ENCODE measurements at regions not wholly inside any gene's neighbourhood (a gene's known extent, or its start where the extent isn't known, plus 50 kb on each side); places are given as distances from the start of the nearest gene placed in this dataset.

DNA sequence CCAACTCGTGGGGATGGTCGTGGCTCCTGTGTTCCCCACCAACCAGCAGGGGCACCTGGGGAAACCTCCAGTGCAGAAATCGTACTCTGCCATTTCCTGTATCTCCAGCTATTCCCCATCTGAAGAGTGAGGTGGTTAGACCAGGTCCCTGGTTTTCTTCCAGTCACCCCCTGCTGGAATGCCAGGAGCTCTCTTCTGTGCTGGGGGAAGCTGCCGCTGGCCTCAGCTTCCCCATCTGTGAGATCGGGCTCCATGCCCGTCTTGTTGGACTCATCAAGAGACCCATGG lies 119.7 kb downstream of the INHBB start:
- TF ChIP-seq, protein P1, sequence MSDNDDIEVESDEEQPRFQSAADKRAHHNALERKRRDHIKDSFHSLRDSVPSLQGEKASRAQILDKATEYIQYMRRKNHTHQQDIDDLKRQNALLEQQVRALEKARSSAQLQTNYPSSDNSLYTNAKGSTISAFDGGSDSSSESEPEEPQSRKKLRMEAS (IDR thresholded peaks at IDR 0.05) = no peak
- TF ChIP-seq TEAD4 (IDR thresholded peaks at IDR 0.05) = no peak
- TF ChIP-seq CREB1 (IDR thresholded peaks at IDR 0.05; ENCODE audit: low read depth) = no peak
- no peak for TF ChIP-seq TCF12 (IDR thresholded peaks at IDR 0.05; ENCODE audit: low read depth)
- TF ChIP-seq NFIC (IDR thresholded peaks at IDR 0.05) = no peak
- TF ChIP-seq FOXM1 (IDR thresholded peaks at IDR 0.05; ENCODE audit: borderline replicate concordance, low read depth) = no peak
- no peak for TF ChIP-seq YY1 (IDR thresholded peaks at IDR 0.05; ENCODE audit: low read depth)
- no peak for TF ChIP-seq EP300 (IDR thresholded peaks at IDR 0.05; ENCODE audit: borderline replicate concordance)
- no peak for TF ChIP-seq TAF1 (IDR thresholded peaks at IDR 0.05; ENCODE audit: low read depth)
- no peak for TF ChIP-seq RAD21 (IDR thresholded peaks at IDR 0.05; ENCODE audit: low read depth)
- no peak for TF ChIP-seq ZBTB7A (IDR thresholded peaks at IDR 0.05; ENCODE audit: low read depth)
- TF ChIP-seq CEBPB (IDR thresholded peaks at IDR 0.05) = no peak
- TF ChIP-seq, protein P2, sequence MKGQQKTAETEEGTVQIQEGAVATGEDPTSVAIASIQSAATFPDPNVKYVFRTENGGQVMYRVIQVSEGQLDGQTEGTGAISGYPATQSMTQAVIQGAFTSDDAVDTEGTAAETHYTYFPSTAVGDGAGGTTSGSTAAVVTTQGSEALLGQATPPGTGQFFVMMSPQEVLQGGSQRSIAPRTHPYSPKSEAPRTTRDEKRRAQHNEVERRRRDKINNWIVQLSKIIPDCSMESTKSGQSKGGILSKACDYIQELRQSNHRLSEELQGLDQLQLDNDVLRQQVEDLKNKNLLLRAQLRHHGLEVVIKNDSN (IDR thresholded peaks at IDR 0.05) = no peak
- no peak for TF ChIP-seq EGR1 (IDR thresholded peaks at IDR 0.05)
- TF ChIP-seq, protein P3, sequence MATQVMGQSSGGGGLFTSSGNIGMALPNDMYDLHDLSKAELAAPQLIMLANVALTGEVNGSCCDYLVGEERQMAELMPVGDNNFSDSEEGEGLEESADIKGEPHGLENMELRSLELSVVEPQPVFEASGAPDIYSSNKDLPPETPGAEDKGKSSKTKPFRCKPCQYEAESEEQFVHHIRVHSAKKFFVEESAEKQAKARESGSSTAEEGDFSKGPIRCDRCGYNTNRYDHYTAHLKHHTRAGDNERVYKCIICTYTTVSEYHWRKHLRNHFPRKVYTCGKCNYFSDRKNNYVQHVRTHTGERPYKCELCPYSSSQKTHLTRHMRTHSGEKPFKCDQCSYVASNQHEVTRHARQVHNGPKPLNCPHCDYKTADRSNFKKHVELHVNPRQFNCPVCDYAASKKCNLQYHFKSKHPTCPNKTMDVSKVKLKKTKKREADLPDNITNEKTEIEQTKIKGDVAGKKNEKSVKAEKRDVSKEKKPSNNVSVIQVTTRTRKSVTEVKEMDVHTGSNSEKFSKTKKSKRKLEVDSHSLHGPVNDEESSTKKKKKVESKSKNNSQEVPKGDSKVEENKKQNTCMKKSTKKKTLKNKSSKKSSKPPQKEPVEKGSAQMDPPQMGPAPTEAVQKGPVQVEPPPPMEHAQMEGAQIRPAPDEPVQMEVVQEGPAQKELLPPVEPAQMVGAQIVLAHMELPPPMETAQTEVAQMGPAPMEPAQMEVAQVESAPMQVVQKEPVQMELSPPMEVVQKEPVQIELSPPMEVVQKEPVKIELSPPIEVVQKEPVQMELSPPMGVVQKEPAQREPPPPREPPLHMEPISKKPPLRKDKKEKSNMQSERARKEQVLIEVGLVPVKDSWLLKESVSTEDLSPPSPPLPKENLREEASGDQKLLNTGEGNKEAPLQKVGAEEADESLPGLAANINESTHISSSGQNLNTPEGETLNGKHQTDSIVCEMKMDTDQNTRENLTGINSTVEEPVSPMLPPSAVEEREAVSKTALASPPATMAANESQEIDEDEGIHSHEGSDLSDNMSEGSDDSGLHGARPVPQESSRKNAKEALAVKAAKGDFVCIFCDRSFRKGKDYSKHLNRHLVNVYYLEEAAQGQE (IDR thresholded peaks at IDR 0.05; ENCODE audit: low read depth) = no peak

DNA sequence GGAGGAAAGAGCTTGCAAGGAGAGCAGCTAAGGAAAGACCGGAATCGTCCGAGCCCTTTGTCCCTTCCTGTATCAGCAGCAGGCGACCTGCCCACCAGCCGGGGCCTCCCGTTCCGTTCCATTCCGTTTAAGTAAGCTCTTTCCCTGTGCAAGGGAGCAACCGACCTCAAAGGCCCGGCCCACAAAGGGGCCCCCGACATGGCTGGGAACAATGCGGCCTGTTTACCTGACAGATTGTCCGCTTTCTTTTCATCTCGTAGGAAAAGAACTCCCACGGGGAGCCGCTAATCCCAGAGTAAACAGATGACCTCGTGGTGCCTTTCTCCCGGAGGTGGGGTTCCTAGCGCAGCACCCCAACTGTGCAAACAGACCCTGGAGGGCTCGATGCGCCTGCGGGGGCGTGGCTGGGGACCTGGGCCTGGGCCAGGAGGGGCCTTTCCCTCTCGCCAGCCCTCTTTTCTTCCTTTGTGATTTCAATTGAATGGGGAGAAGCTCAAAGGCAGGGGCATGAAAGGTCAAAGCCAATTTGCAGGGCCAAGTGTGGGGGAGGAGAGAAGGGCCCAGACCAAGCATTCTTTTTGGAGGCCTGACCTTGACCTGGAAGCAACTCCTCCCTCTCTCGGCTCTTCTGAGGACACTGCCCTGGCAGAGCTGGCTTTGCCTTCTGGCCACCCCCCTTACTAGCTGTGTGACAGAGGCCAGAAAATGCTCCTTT lies 120.2 kb downstream of the INHBB start:
- TF ChIP-seq TEAD4 (IDR thresholded peaks at IDR 0.05) (no peak), RAD21 (IDR thresholded peaks at IDR 0.05; ENCODE audit: low read depth) (no peak), YY1 (IDR thresholded peaks at IDR 0.05; ENCODE audit: low read depth) (no peak), CEBPB (IDR thresholded peaks at IDR 0.05) (no peak), TAF1 (IDR thresholded peaks at IDR 0.05; ENCODE audit: low read depth) (no peak), CREB1 (IDR thresholded peaks at IDR 0.05; ENCODE audit: low read depth) (no peak), NFIC (IDR thresholded peaks at IDR 0.05) (no peak), TCF12 (IDR thresholded peaks at IDR 0.05; ENCODE audit: low read depth) (no peak)
- TF ChIP-seq, protein P2 (IDR thresholded peaks at IDR 0.05) = no peak

DNA sequence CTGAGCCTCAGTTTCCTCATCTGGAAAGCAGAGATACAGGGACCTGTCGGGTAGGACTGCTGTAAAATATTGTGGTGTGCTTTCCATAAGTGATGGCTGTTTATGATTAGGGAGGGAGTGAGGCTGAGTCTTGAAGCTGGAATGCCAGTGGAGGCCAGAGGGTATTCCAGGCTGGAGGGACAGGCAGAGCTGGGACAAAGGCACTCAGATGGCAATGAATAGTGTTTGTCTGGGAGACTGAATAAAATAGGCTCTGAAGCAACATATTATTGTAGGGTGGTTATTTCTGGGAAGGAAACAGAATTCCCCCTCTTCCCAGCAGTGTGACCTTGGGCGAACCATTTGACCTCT lies 120.7 kb downstream of the INHBB start:
- TF ChIP-seq CEBPB (IDR thresholded peaks at IDR 0.05) = no peak
- no peak for TF ChIP-seq EP300 (IDR thresholded peaks at IDR 0.05; ENCODE audit: borderline replicate concordance)
- TF ChIP-seq EGR1 (IDR thresholded peaks at IDR 0.05) = no peak
- no peak for TF ChIP-seq CREB1 (IDR thresholded peaks at IDR 0.05; ENCODE audit: low read depth)
- TF ChIP-seq, protein P3 (IDR thresholded peaks at IDR 0.05; ENCODE audit: low read depth) = no peak
- no peak for TF ChIP-seq NFIC (IDR thresholded peaks at IDR 0.05)

DNA sequence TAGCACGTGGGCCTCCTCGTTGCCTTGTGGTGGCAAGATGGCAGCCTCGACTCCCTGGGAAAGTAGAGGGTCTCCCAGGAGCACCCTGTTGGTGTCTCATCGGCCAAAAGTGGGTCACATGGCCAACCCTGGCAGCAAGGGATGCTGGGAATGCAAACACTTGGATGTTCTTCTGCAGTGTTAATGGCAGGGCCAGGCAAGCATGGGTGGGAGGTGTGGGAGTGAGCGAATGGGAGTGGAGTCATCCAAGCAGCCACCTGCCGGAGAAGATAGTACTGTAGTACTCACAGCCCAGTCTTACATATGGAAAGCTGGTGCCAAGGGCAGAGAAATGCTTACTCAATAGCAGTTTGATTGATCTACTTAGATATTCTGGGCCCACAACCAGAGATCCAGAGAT lies 122.2 kb downstream of the INHBB start:
- TF ChIP-seq RAD21 (IDR thresholded peaks at IDR 0.05; ENCODE audit: low read depth) = no peak
- no peak for TF ChIP-seq EP300 (IDR thresholded peaks at IDR 0.05; ENCODE audit: borderline replicate concordance)
- no peak for TF ChIP-seq TAF1 (IDR thresholded peaks at IDR 0.05; ENCODE audit: low read depth)
- no peak for TF ChIP-seq NFIC (IDR thresholded peaks at IDR 0.05)
- no peak for TF ChIP-seq FOXM1 (IDR thresholded peaks at IDR 0.05; ENCODE audit: borderline replicate concordance, low read depth)
- TF ChIP-seq, protein P3 (IDR thresholded peaks at IDR 0.05; ENCODE audit: low read depth) = no peak
- no peak for TF ChIP-seq CREB1 (IDR thresholded peaks at IDR 0.05; ENCODE audit: low read depth)
- TF ChIP-seq, protein P2 (IDR thresholded peaks at IDR 0.05) = no peak
- no peak for TF ChIP-seq ZBTB7A (IDR thresholded peaks at IDR 0.05; ENCODE audit: low read depth)
- no peak for TF ChIP-seq EGR1 (IDR thresholded peaks at IDR 0.05)
